ENCODE measurements at regions not wholly inside any gene's neighbourhood (a gene's known extent, or its start where the extent isn't known, plus 50 kb on each side); places are given as distances from the start of the nearest gene placed in this dataset.
"Not testable (repeated sequence)": the region's sequence is repeated elsewhere in the genome, so short reads cannot be mapped to it uniquely, and the experiment has no call there.

GRCh38 chr15:92772626-92773244 is 117.2 kb upstream of the FAM174B start:
- no peak overlapping the region for H3K4me3 ChIP-seq (ENCODE audit: low read depth, low read length)
- no peak for TF ChIP-seq CTCF (IDR thresholded peaks at IDR 0.05; ENCODE audit: insufficient read depth, low read depth, low read length, missing control alignments)
- DNase-seq (ENCODE audit: low read depth) = no peak

DNA sequence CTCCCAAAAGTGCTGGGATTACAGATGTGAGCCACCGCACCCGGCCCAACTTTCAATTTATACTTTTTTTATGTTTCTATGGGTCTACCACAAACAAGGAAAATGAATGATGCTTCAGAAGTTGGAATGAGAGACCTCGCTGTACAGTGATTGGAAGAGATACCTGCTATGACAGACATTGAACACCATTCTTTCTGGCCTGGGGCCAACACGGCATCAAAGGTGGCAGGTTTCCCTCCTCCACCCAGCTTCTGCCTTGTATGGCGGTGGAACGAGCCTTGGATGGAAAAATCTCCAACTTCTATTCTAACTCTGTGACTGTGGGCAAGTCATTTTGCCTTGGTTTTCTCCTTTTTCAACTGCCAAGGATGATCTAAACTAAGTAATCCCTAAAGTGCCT is 117.8 kb upstream of the FAM174B start:
- TF ChIP-seq CTCF (IDR thresholded peaks at IDR 0.05; ENCODE audit: insufficient read depth, low read depth, low read length, missing control alignments) = no peak
- H3K4me3 ChIP-seq (ENCODE audit: low read depth, low read length) = no peak overlapping the region
- no peak for DNase-seq (ENCODE audit: low read depth)

DNA sequence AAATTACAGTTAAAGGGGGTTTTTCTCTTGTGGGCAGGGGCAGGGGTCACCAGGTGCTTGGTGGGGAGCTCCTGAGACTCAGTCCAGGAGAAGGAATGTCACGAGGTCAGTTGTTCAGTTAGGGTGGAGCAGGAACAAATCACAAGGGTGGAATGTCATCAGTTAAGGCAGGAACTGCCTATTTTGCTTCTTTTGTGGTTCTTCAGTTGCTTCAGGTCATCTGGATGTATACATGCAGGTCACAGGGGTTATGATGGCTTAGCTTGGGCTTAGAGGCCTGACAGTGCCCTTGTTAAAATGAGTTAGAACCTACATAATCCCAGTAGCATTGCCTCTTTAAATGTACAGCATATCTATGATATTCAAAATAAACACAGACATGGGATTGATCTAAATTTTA is 120.2 kb upstream of the CHD2 start:
- H3K4me3 ChIP-seq (ENCODE audit: low read depth, low read length) = no peak overlapping the region
- TF ChIP-seq CTCF (IDR thresholded peaks at IDR 0.05; ENCODE audit: insufficient read depth, low read depth, low read length, missing control alignments) = no peak
- no peak for DNase-seq (ENCODE audit: low read depth)

GRCh38 chr15:92780843-92781242 is 119.3 kb upstream of the CHD2 start:
- H3K4me3 ChIP-seq (ENCODE audit: low read depth, low read length) = no peak overlapping the region
- no peak for DNase-seq (ENCODE audit: low read depth)
- no peak for TF ChIP-seq CTCF (IDR thresholded peaks at IDR 0.05; ENCODE audit: insufficient read depth, low read depth, low read length, missing control alignments)

DNA sequence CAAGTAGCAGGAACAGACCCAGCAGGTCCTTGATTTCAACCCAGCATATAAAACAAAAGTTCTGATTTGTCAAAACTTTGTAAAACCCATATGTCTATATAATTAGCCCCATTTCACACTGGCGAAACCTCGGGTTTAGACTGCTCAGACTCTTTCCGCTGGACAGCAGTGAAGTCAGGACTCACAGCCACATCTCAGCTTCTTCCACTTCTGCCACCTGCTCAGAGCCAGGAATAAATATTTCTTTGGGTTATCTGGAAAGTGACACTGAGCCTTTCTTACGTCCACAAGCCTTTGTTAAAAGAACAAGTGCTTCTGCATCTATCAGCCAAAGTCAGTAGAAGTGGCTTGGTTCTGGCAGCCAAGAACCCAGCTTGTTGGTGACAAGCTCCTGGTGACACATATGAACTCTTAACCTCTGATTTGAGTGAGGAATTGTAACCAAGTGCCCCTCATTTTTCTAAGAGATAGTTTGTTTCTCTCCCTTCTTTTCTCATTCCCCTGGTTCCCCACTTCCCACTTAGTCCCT is 118.1 kb upstream of the CHD2 start:
- TF ChIP-seq CTCF (IDR thresholded peaks at IDR 0.05; ENCODE audit: insufficient read depth, low read depth, low read length, missing control alignments) = no peak
- H3K4me3 ChIP-seq (ENCODE audit: low read depth, low read length) = no peak overlapping the region
- DNase-seq (ENCODE audit: low read depth) = no peak

DNA sequence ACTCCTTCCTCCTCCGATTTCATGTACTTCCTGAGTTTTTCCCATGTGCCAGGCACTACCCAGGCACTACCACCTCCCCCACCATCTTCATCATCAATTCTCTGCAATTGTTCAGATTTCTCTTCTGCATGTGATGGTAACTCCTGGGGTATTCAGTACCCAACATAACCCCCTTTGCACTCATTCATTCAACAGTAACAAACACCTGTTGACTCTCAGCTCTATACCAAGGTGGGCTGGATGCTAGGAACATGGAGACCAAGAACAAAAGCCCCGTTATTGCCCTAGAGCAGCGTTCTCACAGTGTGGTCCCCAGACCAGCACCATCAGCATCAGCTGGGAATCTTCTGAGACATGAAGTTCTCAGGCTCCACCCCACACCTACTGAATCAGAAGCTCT is 113.0 kb upstream of the CHD2 start:
- DNase-seq (ENCODE audit: low read depth) = no peak
- no peak for TF ChIP-seq CTCF (IDR thresholded peaks at IDR 0.05; ENCODE audit: insufficient read depth, low read depth, low read length, missing control alignments)
- no peak overlapping the region for H3K4me3 ChIP-seq (ENCODE audit: low read depth, low read length)

DNA sequence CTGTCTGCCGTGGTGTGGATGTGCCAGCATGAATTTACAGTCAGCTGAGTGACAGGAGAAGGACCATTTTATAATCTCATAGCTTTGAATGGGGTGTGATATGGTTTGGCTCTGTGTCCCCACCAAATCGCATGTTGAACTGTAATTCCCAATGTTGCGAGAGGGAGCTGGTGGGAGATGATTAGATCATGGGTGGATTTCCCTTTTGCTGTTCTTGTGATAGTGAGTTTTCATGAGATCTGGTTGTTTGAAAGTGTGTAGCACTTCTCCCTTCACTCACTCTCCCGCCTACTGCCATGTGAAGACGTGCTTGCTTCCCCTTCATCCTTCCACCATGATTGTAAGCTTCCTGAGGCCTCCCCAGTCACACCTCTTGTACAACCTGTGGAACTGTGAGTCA is 111.9 kb upstream of the CHD2 start:
- no peak overlapping the region for H3K4me3 ChIP-seq (ENCODE audit: low read depth, low read length)
- TF ChIP-seq CTCF (IDR thresholded peaks at IDR 0.05; ENCODE audit: insufficient read depth, low read depth, low read length, missing control alignments) = no peak
- DNase-seq (ENCODE audit: low read depth) = no peak

DNA sequence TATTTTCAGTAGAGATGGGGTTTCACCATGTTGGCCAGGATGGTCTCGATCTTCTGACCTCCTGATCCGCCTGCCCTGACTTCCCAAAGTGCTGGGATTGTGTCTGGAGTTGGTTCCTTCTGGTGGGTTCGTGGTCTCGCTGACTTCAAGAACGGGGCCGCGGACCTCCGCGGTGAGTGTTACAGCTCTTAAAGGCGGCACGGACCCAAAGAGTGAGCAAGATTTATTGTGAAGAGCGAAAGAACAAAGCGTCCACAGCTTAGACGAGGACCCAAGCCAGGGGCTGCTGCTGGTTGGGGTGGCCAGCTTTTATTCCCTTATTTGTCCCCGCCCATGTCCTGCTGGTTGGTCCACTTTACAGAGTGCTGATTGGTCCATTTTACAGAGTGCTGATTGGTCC is 111.3 kb upstream of the CHD2 start:
- not testable (repeated sequence) for DNase-seq (ENCODE audit: low read depth); H3K4me3 ChIP-seq (ENCODE audit: low read depth, low read length)

Measured in GM12865 (cell line).